ENCODE measurements at regions not wholly inside any gene's neighbourhood (a gene's known extent, or its start where the extent isn't known, plus 50 kb on each side); places are given as distances from the start of the nearest gene placed in this dataset.

- intact Hi-C loops (cut with micrococcal nuclease) (no loop called here), in situ Hi-C loops (cut with MboI; ENCODE audit: low sequenced_read_pairs) (no loop called here), dilution Hi-C loops (cut with HindIII; ENCODE audit: low sequenced_read_pairs, unreplicated experiment) (no loop called here)
- TF ChIP-seq MXI1 (IDR thresholded peaks at IDR 0.05; ENCODE audit: borderline replicate concordance, low read depth, low read length): no peak
- no peak for TF ChIP-seq RFX5 (IDR thresholded peaks at IDR 0.05; ENCODE audit: low read depth, low read length)
- TF ChIP-seq NFE2L2 (IDR thresholded peaks at IDR 0.05; ENCODE audit: low read depth, low read length): no peak
- TF ChIP-seq SMC3 (IDR thresholded peaks at IDR 0.05; ENCODE audit: low read depth, low read length): no peak
- TF ChIP-seq BHLHE40 (IDR thresholded peaks at IDR 0.05; ENCODE audit: low read depth, low read length): no peak
- no peak for TF ChIP-seq USF2 (IDR thresholded peaks at IDR 0.05; ENCODE audit: low read depth, low read length)
- WGBS, 2 experiments (ENCODE audit: extremely low coverage in 2 of 2, insufficient read length in 1 of 2): 41% methylated on average over 7 of the region's 16 CpGs; no CpG with 5 or more reads in 1 of the 2 experiments
- Histone ChIP-seq H3K18ac (ENCODE audit: low read depth, low read length) (no peak overlapping the region), H3K4me1 (ENCODE audit: control insufficient read depth, insufficient read depth, low read length) (no peaks in the 10 kb centered on the region), H2BK120ac (ENCODE audit: low read depth, low read length) (no peak overlapping the region), H2BK20ac (ENCODE audit: low read depth, low read length) (no peak overlapping the region), H2BK15ac (ENCODE audit: low read depth, low read length) (no peak overlapping the region), H2AK9ac (replicated peaks; ENCODE audit: low read depth, low read length, poor library complexity) (no peak overlapping the region), H3K79me1 (ENCODE audit: low read depth in 1 of 2, low read length in 2 of 2) (no peaks in the 10 kb centered on the region), H3K36me3 (ENCODE audit: control insufficient read depth, insufficient read depth, low read length) (no peaks in the 10 kb centered on the region), H3K27ac (ENCODE audit: insufficient read depth, low read length) (no peak overlapping the region), H4K20me1 (ENCODE audit: insufficient read depth, low read length) (no peaks in the 10 kb centered on the region), H4K91ac (ENCODE audit: insufficient read depth, low read depth, low read length) (no peak overlapping the region), H3K4me3 (ENCODE audit: insufficient read depth, low read depth, low read length) (no peak overlapping the region), H4K8ac (ENCODE audit: low read depth in 2 of 2, low read length in 2 of 2) (no peak overlapping the region), H2AFZ (replicated peaks; ENCODE audit: low read length, poor library complexity) (no peak overlapping the region), H4K5ac (ENCODE audit: low read depth, low read length) (no peak overlapping the region), H3K4me2 (ENCODE audit: low read depth, low read length) (no peak overlapping the region), H2AK5ac (ENCODE audit: low read depth, low read length) (no peak overlapping the region), H3K9me1 (ENCODE audit: insufficient read depth, low read length) (no peaks in the 10 kb centered on the region), H3K23ac (ENCODE audit: low read depth, low read length) (no peak overlapping the region), H3K27me3 (ENCODE audit: control insufficient read depth, insufficient read depth, low read length) (no peaks in the 10 kb centered on the region), H3K14ac (replicated peaks; ENCODE audit: low read depth, low read length) (no peak overlapping the region), H3K9me3 (ENCODE audit: control insufficient read depth, insufficient read depth, low read length) (peaks cover 50% of the 10 kb centered on the region), H3K4ac (ENCODE audit: low read depth, low read length) (no peak overlapping the region), H2BK5ac (ENCODE audit: low read depth, low read length, poor library complexity, severe bottlenecking) (no peak overlapping the region), H3K9ac (ENCODE audit: low read depth, low read length) (no peak overlapping the region), H3K56ac (ENCODE audit: extremely low read depth, insufficient read depth, low read length) (no peak overlapping the region)
- ATAC-seq (ENCODE audit: low read depth) (no peak), DNase-seq (no peak)
- ChIA-PET POLR2A (ENCODE audit: unreplicated experiment) (no interaction called here), CTCF (no interaction called here)
- BruUV-seq (replicated peaks): no TSS peak
These were observed 1430.0 kb downstream of the BRD1 start for GRCh38 chr22:48397531-48398180.

Measured in IMR-90 (cell line).